HEK293T (cell line): ENCODE measurements at regions not wholly inside any gene's neighbourhood (a gene's known extent, or its start where the extent isn't known, plus 50 kb on each side); places are given as distances from the start of the nearest gene placed in this dataset.

ENCODE experiments used
- CTCF ChIA-PET: fragments of 350-600 bp; formaldehyde crosslinking; extraction: SDS; loops from one replicate; lab custom pipeline; 2021; ENCODE audit warnings: antibody characterized with exemption, inconsistent platforms; lab: Yijun Ruan, JAX
- POLR2A ChIA-PET: fragments of 350-600 bp; formaldehyde crosslinking; extraction: SDS; loops from one replicate; lab custom pipeline; 2020; ENCODE audit warnings: antibody characterized with exemption, inconsistent platforms; lab: Yijun Ruan, JAX
- DNase-seq: peaks from one replicate; pipeline ENCODE4 v3.0.0; 2012; ENCODE audit warnings: mixed read lengths; ENCODE audit errors: extremely low spot score
- ARNT ChIP-seq: fragments of 450-650 bp; IDR thresholded peaks from 2 replicates; pipeline ENCODE4 v1.6.1; 2017; ENCODE audit warnings: mild to moderate bottlenecking
- ELF4 ChIP-seq: fragments of 450-650 bp; IDR thresholded peaks from 2 replicates; pipeline ENCODE4 v1.6.1; 2017; ENCODE audit warnings: antibody characterized with exemption
- FOXA1 ChIP-seq: fragments of 450-650 bp; IDR thresholded peaks from 2 replicates; pipeline ENCODE4 v1.6.1; 2016; ENCODE audit warnings: mild to moderate bottlenecking
- FOXM1 ChIP-seq: fragments of 450-650 bp; IDR thresholded peaks from 2 replicates; pipeline ENCODE4 v1.6.1; 2017; ENCODE audit warnings: mild to moderate bottlenecking, borderline replicate concordance
- HDGF ChIP-seq: fragments of 450-650 bp; IDR thresholded peaks from 2 replicates; pipeline ENCODE4 v1.6.1; 2017; ENCODE audit warnings: antibody characterized with exemption, borderline replicate concordance
- L3MBTL2 ChIP-seq: fragments of 450-650 bp; conservative IDR thresholded peaks from 2 replicates; pipeline ENCODE4 v1.6.1; 2016; ENCODE audit warnings: mild to moderate bottlenecking
- LEF1 ChIP-seq: fragments of 450-650 bp; IDR thresholded peaks from 2 replicates; pipeline ENCODE4 v1.6.1; 2017; ENCODE audit warnings: mild to moderate bottlenecking, borderline replicate concordance
- PKNOX1 ChIP-seq: fragments of 450-650 bp; IDR thresholded peaks from 2 replicates; pipeline ENCODE4 v1.6.1; 2016
- SUZ12 ChIP-seq: fragments of 450-650 bp; IDR thresholded peaks from 2 replicates; pipeline ENCODE4 v1.6.1; 2016; ENCODE audit warnings: mild to moderate bottlenecking
- TARDBP ChIP-seq: fragments of 450-650 bp; IDR thresholded peaks from 2 replicates; pipeline ENCODE4 v1.6.1; 2016
- ZNF384 ChIP-seq: fragments of 450-650 bp; IDR thresholded peaks from 2 replicates; pipeline ENCODE4 v1.6.1; 2016

- DNase-seq: no peak
- POLR2A ChIA-PET: no interaction called here
- CTCF ChIA-PET: interaction anchor here (0.8 to 2.1 kb wide), 2 partner anchors 12 to 14 kb away, joined by 3 to 5 read pairs; no protein-coding TSS in a partner anchor
- no peak for TF ChIP-seq LEF1
- no peak for TF ChIP-seq ZNF384
- TF ChIP-seq HDGF: no peak
- TF ChIP-seq PKNOX1: no peak
- TF ChIP-seq ELF4: no peak
- TF ChIP-seq ARNT: no peak
- no peak for TF ChIP-seq FOXM1
- TF ChIP-seq L3MBTL2: no peak
- no peak for TF ChIP-seq FOXA1
- TF ChIP-seq SUZ12: no peak
- no peak for TF ChIP-seq TARDBP
Measured at GRCh38 chr5:38795986-38796741, 49.6 kb upstream of the OSMR start.
